ENCODE measurements at regions not wholly inside any gene's neighbourhood (a gene's known extent, or its start where the extent isn't known, plus 50 kb on each side); places are given as distances from the start of the nearest gene placed in this dataset.

DNA sequence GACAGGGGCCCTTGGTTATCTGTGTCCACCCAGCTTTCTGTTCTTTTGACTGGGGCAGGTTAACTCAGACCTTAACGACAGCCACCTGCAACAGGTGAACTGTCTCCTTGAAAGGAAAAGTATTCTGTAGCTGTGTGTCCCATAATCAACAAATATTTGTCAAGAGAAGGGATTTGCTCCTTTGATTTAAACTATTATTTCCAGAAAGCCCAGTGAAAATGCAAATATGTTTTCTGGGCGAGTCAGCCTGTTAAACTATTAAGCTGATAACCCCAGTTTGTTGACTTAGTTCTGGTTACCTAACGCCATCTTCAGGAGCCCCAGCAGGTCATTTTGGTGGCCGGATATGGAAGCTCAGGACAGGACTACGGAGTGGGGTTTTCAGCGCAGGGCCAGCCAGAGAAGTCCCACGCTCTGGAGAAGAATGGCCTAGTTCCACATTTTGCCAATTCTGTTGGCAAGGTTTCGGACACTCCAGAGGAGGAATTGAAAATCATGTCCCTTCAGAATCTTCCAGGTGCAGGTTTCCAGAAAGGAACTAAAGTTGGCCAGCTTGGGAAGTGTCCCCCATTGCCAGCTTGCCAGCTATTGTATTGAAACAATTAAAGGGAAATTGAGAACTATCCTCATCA is 54.5 kb downstream of the ADRA2A start:
- no peak for DNase-seq (ENCODE audit: low read depth)

DNA sequence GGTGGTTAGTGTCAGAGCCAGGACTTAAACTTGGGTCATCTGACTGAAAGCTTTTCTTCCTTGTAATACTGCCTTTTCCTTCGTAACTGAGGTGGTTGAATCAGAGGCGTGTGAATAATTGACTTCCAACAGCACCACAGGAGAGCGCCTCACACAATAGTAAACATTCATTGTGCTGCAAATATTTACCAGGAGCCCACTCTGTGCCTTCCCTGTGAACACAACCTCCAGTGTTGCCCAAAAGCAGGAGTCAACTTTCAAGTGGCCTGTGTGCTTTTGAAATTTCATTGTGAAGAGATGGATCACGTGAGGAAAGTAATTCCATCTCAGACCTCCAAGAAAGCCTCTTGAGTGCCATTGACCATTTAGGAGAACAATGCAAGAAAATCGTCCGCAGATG is 60.2 kb downstream of the ADRA2A start:
- no peak for DNase-seq (ENCODE audit: low read depth)

DNA sequence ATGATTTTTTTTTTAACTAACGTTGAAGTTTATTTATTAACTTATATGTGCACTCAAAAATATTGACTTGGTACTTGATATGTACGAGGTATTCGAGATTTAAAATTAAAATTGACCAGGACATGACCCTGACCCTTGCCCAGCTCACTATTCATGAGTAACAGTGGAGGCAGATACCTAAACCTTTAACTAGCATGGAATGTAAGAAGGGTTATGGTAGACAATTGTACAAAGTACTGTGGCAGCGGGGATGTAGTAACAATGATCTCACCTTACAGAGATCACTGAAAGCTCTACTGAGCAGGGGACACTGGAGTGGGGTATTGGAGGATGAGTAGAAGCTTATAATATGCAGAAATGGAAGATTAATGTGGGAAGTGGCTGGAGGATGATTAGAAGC is 60.8 kb downstream of the ADRA2A start:
- DNase-seq (ENCODE audit: low read depth), result no peak

DNA sequence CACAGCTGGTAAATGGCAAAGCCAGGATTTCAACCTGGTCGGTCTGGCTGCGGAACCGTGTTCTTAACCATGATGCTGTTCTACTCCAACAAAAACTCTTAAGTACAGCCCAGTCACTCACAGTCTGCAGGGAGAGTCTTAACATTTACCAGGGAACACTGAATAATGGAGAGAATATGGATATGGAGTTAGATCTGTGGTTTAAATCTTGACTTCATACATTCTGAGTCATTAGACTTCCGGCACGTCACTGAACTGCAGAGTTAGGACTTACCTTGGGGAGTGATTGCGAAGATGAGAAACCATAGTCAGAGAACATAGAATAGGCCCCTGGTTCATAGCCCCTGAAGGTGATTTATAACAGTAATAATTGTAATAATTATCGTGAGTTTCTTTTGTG is 61.7 kb downstream of the ADRA2A start:
- DNase-seq (ENCODE audit: low read depth), result peak; percentile 65

DNA sequence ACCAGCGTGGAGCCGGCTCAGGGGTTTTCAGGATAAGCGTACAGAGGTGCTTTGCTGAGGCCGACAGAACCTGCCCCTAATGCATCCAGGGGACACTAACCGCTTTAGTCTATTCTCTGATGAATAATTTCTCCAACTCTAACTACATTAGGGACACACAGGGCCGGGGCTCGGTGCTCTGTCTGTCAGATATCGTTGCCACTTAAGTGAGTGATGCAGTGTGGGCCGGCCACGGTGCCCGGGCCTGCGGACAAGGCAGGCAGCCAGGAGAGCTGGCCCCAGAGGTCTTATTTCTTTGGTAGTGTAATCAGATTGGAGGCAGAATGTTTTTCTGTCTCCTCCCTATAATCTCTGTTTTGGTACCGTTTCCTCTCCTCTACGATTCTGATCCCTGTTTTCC is 62.7 kb downstream of the ADRA2A start:
- no peak for DNase-seq (ENCODE audit: low read depth)

DNA sequence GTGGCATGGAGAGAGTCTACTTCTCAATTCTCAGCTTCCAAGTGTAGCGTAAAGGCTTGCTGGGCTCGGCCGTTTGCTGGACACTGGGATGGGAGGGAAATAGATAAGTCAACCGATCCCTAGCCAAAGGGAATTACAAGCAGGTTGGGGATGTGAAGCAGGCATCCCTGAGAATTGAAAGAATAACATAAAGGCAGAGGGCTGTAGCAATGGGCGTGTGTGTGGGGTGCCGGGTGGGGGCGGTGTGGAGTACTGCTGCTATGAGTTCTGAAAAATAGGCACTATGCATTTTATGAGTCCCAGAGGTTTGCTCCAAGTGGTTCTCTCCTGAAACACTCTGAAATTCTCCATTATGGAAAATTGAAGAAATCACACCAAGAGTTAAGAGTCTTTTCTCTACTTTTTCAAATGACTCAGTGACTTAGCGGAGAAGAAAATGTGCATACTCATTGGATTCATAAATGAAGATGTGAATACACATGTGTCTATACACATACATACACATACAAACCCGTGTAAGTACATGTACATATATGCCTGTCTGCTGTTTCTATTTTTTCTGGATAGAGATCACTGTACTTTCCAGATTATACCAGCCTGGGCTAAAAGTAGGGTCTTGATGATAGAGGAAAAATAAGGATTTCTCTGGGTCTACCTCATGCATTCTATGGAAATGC is 65.4 kb downstream of the ADRA2A start:
- no peak for DNase-seq (ENCODE audit: low read depth)

DNA sequence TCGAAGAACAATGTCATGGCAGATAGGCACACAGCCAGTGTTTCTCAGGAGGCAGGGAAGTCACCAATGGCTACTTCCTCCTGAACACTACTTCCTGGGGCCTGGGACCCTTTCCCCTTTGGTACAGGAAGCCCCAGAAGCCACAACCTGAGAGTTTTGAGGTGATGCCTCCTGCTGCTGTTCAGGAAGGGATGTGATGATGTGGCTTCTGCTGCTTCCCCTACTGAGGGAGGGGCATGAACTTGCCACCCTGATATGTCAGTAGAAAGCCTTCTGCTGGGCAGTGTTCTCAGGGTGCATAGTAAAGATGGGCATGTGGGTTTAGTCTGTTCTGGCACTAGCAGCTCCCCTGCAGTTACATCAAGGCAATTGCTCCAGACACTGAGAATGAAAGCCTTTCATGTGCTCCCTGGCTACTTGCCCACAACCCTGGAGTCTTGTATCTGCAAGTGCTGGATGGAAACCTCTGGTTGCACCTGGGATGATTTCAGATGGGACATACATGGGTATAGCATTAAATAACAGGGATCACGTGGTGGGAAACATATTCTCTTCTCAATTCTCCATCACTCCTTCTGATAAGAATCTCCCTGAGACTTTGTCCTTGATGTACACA is 69.3 kb downstream of the ADRA2A start:
- DNase-seq (ENCODE audit: low read depth), result no peak

DNA sequence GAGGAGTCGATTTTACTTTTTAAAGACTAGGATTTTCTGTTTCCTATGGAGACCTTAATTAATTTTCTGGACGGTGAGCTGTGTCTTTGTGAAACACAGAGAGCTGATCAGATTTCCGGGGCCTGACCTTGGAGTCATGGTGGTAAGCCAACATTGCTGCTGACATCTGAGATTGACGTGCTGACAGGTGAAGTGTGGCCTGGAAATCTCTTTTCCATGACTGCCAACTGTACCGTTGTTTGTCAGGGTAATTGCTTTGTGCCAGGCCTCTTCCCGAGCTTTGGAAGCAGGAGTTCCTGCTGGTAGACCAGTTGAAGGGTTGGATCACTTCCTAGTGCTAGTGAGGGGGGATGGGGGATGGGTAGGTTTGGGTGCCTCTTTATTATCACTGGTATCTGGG is 71.2 kb downstream of the ADRA2A start:
- DNase-seq (ENCODE audit: low read depth), result no peak

DNA sequence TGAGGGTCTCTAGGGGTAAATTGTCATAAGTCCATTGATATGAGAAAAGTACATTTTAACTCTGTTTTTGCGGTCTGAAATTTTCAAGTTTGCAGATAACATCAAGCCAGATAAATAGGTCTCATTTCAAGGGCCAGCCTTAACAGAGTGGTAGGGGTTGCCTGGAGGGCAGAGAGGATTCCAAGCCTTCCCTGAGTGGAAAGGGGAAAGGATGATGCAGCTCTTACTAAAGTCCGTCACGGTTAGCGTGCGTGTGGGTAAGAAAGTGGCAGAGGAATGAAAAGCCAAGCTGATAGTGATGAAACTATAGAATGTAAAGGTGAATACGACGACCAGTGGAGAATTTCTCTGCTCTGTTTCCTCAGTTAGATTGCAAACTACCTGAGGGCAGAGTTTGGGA is 71.6 kb downstream of the ADRA2A start:
- DNase-seq (ENCODE audit: low read depth), result no peak

DNA sequence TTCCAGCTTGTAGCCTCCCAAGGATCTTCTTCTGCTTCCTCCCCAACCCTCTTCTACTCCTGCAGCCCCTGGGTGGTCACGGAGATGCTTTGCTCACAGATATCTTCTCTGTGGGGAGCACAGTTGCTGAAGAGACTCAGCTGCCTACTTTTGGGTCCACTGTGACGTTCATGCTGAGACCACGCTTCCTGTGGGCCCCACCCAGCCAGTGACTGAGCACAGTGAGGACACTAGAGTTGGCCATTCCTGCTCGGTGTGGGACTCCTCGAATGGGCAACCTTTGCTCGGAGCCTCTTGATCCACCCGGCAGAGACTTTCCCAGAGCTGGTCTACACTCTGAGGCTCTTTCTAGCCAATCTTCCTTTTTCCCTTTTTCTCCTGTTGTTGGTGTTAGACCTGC is 73.9 kb downstream of the ADRA2A start:
- no peak for DNase-seq (ENCODE audit: low read depth)

DNA sequence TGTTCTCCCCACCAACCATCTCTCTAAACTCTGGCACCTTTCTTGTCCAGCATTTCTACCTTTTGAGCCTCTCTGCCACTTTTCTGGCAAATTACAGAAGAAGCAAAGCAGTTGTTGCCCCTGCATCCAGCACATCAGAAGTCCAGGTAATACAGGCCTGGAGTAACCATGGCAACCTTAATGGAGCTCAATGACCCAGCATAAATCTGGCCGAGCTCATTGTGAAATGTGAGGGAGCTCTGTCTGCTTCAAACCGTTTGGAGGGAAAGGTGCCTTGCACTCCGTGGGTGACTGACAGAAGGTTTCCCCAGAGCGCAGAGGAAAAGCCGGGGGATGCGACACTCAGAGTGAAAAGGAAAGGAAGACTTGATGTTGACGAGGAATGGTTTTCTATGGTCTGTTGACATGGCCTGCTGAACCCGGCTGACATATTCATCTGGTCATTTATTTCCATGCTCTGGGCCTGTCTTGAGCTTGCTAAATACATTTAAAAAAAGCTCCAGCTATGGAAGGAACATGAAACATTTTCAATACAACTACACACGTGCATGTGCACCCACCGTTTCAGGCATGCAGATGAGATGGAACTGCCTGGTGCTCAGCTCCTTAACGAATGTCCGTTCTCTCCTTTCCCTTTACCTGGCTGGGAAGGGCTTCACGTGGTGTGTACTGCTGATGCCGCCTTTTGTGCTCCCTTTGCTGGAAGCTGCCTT is 74.9 kb downstream of the ADRA2A start:
- no peak for DNase-seq (ENCODE audit: low read depth)

DNA sequence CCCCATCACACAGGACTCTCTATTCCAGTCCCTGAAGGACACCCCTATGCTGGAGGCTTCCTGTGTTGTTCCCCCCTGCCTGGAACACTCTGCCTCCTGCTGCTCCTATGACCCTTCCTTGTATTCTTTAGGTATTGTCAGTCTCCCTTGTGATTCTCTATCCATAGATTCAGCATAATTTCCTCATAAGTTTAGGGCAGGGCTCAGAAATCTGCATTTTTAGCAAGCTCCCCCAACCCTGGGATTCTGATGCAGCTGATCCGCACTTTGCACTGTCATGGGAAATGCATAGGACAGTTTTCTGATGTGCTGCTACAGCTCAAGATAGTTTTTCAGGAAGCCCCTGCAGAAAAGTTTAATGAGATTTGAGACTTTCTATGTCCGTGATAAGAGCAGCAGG is 79.9 kb downstream of the ADRA2A start:
- no peak for DNase-seq (ENCODE audit: low read depth)

DNA sequence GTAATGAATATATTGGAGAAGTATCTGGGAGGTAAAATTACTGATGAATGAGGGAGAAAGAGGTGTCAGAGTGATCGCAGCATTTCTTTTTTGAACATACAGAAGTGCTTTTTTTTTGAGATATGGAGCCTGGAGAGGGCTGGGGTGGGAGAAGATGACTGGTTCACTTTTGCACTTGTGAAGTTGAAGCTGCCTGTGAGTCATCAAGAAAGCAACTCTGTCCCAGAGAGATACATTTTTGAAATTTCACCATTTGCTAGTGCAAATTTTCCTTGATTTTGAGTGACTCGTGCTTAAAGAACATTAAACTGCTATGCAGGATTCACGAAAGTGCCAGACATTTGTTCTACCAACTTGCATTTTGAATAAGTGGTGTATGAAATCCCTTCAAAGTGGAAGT is 81.8 kb downstream of the ADRA2A start:
- DNase-seq (ENCODE audit: low read depth), result no peak

DNA sequence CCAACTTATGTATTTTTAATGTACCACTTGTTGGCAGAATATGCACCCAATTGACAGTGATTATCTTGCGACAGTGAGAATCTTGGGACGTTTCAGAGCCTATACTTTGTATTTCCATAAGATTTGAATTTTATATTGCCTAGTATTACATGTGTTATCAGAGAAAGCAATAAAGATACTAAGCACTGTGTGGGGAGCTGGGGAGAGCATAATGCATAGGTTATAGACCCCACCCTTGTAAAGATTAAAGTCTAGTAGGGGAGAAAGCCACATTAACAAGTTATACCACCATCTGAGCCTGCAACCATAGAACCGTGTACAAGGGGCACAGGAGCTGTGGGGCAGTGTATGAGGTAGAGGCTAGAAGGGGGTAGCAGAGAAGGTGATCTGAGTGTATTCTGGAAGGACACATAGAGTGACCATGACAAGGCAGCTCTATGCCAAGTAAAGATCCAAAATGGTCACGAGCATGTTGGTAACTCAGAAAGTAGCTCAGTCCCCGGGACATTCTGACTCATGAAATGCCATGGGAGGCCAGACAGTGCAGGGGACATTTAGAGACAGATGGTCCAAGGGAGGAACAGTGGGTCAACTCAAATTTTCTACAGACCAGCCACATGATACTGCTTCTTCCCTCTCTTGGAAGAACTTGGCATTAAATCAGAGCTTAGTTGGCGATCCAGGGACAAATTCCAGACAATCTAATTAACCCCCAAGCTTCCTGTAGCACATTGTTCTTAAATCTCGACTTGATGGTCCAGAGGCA is 84.5 kb downstream of the ADRA2A start:
- DNase-seq (ENCODE audit: low read depth), result no peak

DNA sequence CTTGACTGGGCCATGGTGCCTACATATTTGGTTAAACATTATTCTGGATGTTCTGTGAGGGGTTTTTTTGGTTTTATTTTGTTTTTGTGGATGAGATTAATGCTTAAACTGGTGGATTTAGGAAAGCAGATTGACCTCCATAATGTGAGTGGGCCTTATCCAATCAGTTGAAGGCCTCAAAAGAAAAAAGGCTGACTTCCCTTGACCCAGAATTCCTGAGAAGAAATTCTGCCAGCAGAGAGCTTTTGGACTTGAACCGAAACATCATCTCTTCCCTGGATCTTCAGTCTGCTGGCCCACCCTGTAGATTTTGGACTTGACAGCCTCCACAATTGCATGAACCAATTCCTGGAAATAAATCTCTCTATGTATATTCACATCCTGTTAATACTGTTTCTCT is 94.4 kb downstream of the ADRA2A start:
- DNase-seq (ENCODE audit: low read depth), result no peak

DNA sequence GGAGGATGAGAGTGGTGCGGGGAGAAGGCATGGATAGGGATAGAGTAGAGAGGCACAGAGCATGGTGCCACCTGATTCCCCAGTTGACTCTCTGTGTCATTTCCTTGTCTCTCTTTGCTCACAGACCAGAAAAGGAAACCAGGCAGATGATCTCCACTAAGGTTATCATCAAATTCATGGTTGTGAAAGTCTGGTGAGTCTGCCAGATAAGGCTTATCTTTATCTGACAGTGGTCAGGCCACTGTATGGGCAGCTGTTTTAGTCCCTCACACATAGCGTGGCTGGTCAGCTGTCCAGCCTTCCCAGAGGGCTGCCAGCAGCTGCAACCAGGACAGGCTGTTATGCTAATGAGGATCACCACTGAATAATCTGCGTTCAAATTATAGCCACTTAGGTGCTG is 99.0 kb downstream of the ADRA2A start:
- no peak for DNase-seq (ENCODE audit: low read depth)

DNA sequence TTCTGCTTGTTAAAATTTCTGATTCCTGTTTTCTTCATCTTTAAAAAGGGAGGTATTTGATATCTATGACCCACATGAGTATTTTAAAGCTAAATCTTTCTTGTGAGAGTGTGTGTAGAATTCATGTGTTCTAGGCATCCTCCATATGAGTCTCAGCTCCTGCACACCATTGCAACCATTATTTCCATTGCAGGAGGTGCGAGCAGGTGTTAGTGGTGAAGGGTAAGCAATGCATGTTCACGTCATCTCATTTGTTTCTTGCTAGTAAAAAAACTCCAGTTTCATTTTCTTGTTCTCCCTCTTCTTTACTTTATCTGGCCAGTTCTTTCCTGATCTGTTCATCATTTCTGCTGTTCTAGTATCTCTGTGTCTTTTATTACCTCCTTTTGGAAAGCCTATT is 100.5 kb downstream of the ADRA2A start:
- DNase-seq (ENCODE audit: low read depth), result no peak

DNA sequence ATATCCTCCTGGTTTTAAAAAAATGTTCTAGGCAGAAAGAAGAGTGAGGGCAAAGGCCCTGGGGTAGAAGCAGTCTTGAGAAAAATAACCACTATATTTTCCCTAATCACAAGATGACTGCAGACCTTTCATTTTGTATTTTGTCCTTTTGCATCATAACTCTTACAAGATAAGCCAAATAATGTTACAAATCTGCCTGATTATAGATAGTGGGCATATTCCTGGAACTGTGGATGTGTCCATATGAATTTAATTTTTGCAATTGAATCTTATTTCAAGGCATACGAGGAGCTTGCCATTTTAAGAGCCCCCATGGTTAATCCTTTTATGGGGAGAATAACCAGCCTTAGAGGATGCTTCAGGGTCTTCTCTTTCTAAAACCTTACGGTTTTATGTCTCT is 102.7 kb downstream of the ADRA2A start:
- no peak for DNase-seq (ENCODE audit: low read depth)

DNA sequence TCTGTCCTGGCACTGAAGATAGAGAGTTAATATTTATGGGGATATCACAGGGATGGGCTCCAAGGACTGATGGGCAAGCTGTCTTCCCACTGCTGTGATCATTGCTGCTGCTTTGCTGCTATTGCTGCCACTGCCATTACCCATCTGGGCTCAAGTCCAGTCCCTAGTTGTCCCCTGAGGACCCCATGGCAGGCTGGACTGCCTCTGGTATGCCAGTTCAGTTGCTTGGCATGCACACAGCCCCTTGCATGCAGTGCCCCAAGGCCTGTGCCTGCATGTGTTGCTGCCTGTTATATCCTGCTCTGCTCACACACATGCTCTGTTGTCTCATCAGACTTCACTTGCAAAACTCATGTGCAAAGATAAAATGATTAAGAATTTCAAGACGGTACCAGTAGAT is 109.5 kb downstream of the ADRA2A start:
- no peak for DNase-seq (ENCODE audit: low read depth)

DNA sequence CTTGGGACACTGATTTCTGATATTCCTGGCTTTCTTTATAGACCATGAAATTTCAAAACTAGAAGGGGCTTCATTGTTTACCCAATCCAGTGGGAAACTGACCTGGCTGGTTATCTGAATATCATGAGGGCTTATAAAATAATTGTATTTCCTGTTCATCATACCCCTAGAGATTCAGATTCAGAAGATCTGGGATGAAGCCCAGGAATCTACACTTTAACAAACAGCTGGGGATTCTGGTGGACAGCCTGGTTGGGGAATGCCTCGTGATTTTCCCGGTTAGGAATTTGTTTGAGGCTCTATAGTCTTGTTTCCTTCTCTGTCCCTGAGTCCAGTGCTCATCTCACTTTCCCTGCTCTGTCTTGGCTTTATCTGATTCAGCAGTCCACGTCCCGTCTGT is 110.3 kb downstream of the ADRA2A start:
- no peak for DNase-seq (ENCODE audit: low read depth)

DNA sequence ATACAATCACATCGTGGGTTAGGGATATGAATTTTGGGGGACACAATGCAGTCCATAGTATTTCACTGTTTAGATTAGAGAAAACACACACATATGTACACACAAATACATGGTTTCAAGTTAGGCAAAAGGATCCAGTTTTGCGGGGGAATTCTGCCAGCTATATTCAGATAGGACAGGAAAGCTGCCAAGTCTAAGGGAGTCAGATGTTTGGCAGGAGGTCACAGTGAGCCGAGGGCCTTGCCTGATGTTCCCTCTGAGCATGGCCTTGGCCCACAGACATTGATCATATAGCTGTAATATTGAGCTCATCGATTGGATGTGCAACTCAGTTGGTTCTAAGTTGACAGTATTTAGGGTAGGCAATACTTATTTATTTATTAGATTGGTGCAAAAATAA is 122.8 kb downstream of the ADRA2A start:
- DNase-seq (ENCODE audit: low read depth), result no peak
